HG03558 (cell line): ENCODE measurements at regions not wholly inside any gene's neighbourhood (a gene's known extent, or its start where the extent isn't known, plus 50 kb on each side); places are given as distances from the start of the nearest gene placed in this dataset.
"Not testable (repeated sequence)": the region's sequence is repeated elsewhere in the genome, so short reads cannot be mapped to it uniquely, and the experiment has no call there.

ENCODE experiments used
- ATAC-seq: cut with Tn5 transposase; IDR thresholded peaks from one replicate; pipeline ENCODE4 v1.9.1; 2021; ENCODE audit warnings: moderate number of reproducible peaks; ENCODE audit not compliant: unreplicated experiment; ENCODE audit errors: extremely low read depth

GRCh38 chr13:66237411-66238062 is 992.6 kb downstream of the PCDH9 start:
- ATAC-seq: no peak

- no peak for ATAC-seq
These were observed 996.0 kb downstream of the PCDH9 start for GRCh38 chr13:66234159-66234558.

DNA sequence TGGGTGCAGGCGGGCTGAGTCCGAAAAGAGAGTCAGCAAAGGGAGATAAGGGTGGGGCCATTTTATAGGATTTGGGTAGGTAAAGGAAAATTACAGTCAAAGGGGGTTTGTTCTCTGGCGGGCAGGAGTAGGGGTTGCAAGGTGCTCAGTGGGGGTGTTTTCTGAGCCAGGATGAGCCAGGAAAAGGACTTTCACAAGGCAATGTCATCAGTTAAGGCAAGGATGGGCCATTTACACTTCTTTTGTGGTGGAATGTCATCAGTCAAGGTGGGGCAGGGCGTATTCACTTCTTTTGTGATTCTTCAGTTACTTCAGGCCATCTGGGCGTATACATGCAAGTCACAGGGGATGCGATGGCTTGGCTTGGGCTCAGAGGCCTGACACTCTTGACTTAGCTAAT is 998.2 kb downstream of the PCDH9 start:
- not testable (repeated sequence) for ATAC-seq

DNA sequence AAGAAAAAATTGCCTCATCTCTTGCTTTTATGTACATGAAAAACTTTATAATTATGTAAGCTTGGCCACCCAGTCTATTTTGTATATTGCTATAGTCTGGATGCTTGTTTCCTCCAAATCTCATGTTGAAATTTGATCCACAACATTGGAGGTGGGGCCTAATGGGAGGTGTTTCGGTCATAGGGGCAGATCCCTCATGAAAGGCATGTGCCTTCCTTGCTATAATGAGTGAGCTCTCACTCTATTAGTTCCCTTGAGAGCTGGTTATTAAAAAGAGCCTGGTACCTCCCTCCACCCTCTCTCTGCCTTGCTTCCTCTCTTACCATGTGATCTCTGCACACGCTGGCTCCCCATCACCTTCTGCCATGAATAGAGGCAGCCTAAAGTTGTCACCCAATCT is 1005.1 kb downstream of the PCDH9 start:
- ATAC-seq: no peak

GRCh38 chr13:66224663-66225062 is 1005.5 kb downstream of the PCDH9 start:
- ATAC-seq: no peak

GRCh38 chr13:66222926-66223325 is 1007.2 kb downstream of the PCDH9 start:
- ATAC-seq: peak; percentile 70

DNA sequence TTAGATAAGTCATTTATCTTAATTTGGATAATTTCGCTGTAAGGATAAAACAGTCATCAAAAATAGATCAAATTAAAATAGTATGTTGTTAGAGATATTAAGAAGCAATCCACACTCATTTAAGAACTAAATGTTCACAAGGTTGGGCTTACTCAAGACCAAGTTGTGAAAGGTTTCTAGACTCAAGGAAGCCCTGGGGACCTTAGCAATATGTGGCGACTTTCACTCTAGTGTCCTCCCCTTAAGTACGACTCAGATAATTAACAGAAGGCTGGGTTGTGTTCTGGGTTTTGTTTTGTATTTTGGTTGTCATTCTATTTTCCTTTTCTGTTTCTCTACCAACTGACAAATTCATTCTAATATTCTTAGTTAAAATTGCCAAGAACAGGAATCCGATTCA is 1008.0 kb downstream of the PCDH9 start:
- no peak for ATAC-seq

DNA sequence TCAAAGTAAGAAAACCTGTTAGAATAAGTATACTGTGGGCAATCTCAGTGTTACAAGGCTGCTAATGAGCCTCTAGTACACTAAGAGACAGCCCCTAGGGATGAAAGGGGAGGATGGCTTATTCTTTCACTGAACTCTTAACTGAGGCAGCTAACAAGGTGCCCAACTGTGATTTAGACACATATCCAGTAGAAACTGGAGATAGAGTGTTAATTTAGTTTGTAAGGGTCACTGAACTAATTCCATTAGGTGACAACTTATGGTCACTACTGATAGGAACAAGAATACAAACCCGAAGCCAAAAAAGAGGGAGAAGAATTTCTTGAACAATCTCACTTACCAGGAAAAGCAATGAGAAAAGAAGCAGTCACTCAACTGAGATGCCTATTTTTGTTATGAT is 1010.6 kb downstream of the PCDH9 start:
- ATAC-seq: no peak

DNA sequence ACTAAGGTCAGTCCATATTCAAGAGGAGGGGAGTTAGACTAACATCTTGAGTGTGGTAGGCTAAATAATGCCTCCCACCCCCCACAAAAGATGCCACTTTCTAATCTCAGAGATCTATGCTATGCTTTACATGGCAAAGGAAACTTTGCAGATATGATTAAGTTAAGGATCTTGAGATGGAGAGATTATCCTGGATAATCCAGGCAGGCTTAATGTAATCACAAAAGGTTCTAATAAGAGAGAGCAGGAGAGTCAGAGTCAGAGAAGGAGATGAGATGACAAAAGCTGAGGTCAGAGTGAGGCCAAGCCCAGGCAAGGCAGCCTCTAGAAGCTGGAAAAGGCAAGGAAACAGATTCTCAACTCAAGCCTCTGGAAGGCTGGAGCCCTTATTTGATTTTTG is 1011.6 kb downstream of the PCDH9 start:
- ATAC-seq: no peak

GRCh38 chr13:66216728-66217127 is 1013.4 kb downstream of the PCDH9 start:
- no peak for ATAC-seq

DNA sequence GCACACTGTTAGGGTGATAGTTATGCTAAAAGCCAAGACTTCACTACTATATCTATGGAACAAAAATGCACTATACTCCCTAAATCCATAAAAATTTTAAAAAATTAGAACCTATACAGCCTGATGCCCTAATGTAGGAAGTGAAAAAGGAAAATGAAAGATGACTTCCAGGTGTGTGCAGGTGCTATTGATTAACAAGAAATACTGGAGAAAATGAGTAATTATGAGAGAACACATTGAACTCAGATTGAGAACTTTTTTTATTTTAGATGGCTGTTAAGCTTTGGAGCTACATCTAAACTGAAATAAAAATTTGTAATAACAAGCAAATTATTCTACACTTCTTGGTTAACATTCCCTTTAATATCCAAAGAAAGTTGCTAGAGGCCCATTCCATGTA is 1015.7 kb downstream of the PCDH9 start:
- no peak for ATAC-seq

- ATAC-seq: peak; percentile 47
These were observed 1017.6 kb downstream of the PCDH9 start for GRCh38 chr13:66212511-66212910.

DNA sequence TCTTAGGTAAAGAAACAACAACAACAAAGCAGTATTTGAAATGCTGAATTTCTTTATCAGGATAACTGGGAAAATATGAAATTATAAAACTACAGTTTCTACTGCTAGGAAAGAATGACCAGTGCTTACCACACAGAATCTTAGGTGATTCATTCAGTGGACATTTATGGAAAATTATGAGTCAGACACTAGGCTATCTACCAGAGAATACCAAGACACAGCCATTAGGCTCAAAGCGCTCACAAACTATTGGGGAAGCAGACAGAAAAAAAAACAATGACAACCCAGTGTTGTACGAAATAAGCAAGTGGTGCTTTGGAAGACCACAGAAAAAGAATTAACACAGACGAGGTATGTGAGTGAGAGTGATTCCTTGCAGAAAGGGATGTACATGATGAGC is 1019.5 kb downstream of the PCDH9 start:
- no peak for ATAC-seq

- ATAC-seq: no peak
These were observed 1021.5 kb downstream of the PCDH9 start for GRCh38 chr13:66208589-66208988.

DNA sequence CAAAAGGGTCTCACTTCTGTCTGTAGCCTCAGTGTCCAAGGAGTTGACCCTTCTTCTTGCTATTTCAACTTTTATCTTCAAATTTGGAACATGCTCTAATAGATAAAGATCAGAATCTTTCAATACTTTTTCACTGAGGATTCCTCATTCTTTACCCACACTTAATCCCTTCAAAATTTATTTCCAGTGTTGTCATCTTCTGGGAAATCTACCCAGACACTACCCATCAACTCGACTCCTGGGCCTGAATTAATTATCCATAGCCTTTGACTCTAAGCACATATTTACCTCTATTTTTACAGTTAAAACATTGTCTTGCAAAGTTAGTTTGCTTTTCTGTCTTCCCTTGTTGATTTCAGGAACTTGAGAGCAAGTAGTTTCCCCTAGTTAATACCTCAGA is 1022.5 kb downstream of the PCDH9 start:
- ATAC-seq: no peak

- no peak for ATAC-seq
These were observed 1024.3 kb downstream of the PCDH9 start for GRCh38 chr13:66205807-66206206.

GRCh38 chr13:66200555-66200954 is 1029.6 kb downstream of the PCDH9 start:
- no peak for ATAC-seq

- ATAC-seq: no peak
These were observed 1034.9 kb downstream of the PCDH9 start for GRCh38 chr13:66195238-66195637.

GRCh38 chr13:66189986-66190385 is 1040.2 kb downstream of the PCDH9 start:
- no peak for ATAC-seq

DNA sequence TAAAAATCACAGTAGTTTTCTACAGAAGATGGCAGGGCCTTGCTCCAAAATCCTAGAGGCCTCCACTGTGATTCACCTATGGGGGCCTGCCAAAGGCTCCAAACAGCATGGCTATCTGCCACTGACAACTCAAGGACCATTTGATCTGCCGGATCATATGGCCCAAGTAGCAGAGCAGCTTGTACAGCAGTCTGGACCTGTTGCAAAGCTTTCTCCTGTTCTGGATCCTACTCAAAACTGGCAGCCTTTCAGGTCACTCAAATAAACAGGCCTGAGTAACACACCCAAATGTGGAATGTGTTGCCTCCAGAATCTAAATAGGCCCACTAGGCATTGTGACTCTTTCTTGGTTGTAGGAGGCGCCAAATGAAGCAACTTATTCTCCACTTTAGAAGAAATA is 1049.3 kb downstream of the PCDH9 start:
- ATAC-seq: no peak

DNA sequence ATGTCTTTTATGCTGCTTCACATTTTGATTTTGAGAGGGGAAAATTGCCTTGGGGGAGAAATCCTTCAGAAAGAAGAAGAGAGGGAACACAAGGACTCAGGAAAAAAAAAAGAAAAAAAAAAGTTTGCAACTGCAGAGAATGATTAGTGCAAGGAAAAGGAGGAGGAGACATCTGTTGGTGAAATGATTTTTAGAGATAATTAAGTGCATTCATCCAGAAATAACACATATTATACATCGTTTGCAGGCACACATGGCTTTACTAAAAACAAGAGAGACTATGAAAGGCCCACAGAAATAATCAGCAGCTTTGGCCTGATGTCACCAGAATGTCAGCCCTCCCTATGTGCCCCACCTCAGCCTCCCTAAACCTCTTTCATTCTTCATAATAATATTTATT is 1058.2 kb downstream of the PCDH9 start:
- ATAC-seq: no peak

- no peak for ATAC-seq
These were observed 1067.7 kb downstream of the PCDH9 start for GRCh38 chr13:66162470-66162869.

- ATAC-seq: peak; percentile 50
These were observed 1070.6 kb downstream of the PCDH9 start for GRCh38 chr13:66159511-66159910.
